Rectal smooth muscle tissue (tissue), 1 donor: ENCODE measurements at regions not wholly inside any gene's neighbourhood (a gene's known extent, or its start where the extent isn't known, plus 50 kb on each side); places are given as distances from the start of the nearest gene placed in this dataset.

Experiments used
- H3K27ac ChIP-seq: one replicate; pipeline ENCODE4 v1.7.0; 2013; ENCODE audit warnings: low read depth, low read length, inconsistent platforms
- H3K27me3 ChIP-seq: one replicate; pipeline ENCODE4 v1.7.0; 2013; ENCODE audit warnings: low read length; ENCODE audit not compliant: control insufficient read depth, insufficient read depth
- H3K36me3 ChIP-seq: one replicate; pipeline ENCODE4 v1.7.0; 2013; ENCODE audit warnings: low read length; ENCODE audit not compliant: control insufficient read depth, insufficient read depth
- H3K4me1 ChIP-seq: one replicate; pipeline ENCODE4 v1.7.0; 2013; ENCODE audit warnings: low read length; ENCODE audit not compliant: control insufficient read depth, insufficient read depth
- H3K4me3 ChIP-seq: one replicate; pipeline ENCODE4 v1.7.0; 2013; ENCODE audit warnings: low read length
- H3K9ac ChIP-seq: one replicate; pipeline ENCODE4 v1.7.0; 2013; ENCODE audit warnings: low read length

- Histone ChIP-seq H3K9ac (no peak overlapping the region), H3K27ac (no peak overlapping the region), H3K36me3 (no peaks in the 10 kb centered on the region), H3K4me3 (no peak overlapping the region), H3K27me3 (no peaks in the 10 kb centered on the region), H3K4me1 (no peaks in the 10 kb centered on the region)
These were observed 722.6 kb upstream of the KIF2B start for GRCh38 chr17:53100126-53100525.

- Histone ChIP-seq H3K27ac (no peak overlapping the region), H3K4me1 (no peaks in the 10 kb centered on the region), H3K9ac (no peak overlapping the region), H3K4me3 (no peak overlapping the region), H3K27me3 (no peaks in the 10 kb centered on the region), H3K36me3 (no peaks in the 10 kb centered on the region)
These were observed 729.3 kb upstream of the KIF2B start for GRCh38 chr17:53093391-53093790.

- H3K9ac ChIP-seq: no peak overlapping the region
These were observed 730.7 kb upstream of the KIF2B start for GRCh38 chr17:53092072-53092471.

GRCh38 chr17:53090770-53091169 is 732.0 kb upstream of the KIF2B start:
- Histone ChIP-seq H3K36me3 (no peaks in the 10 kb centered on the region), H3K27ac (no peak overlapping the region), H3K9ac (no peak overlapping the region), H3K4me3 (no peak overlapping the region), H3K4me1 (no peaks in the 10 kb centered on the region), H3K27me3 (no peaks in the 10 kb centered on the region)

More at GRCh38 chr17:53092072-53092471, 730.7 kb upstream of the KIF2B start:
- Histone ChIP-seq H3K4me1 (no peaks in the 10 kb centered on the region), H3K27me3 (no peaks in the 10 kb centered on the region), H3K36me3 (no peaks in the 10 kb centered on the region), H3K4me3 (no peak overlapping the region), H3K27ac (no peak overlapping the region)

- no peak overlapping the region for H3K4me3 ChIP-seq
- no peak overlapping the region for H3K27ac ChIP-seq
- no peaks in the 10 kb centered on the region for H3K36me3 ChIP-seq
- no peaks in the 10 kb centered on the region for H3K4me1 ChIP-seq
- H3K9ac ChIP-seq: no peak overlapping the region
- H3K27me3 ChIP-seq: no peaks in the 10 kb centered on the region
These were observed 734.2 kb upstream of the KIF2B start for GRCh38 chr17:53088481-53088880.

- no peaks in the 10 kb centered on the region for H3K4me1 ChIP-seq
- H3K4me3 ChIP-seq: no peak overlapping the region
- H3K9ac ChIP-seq: no peak overlapping the region
- H3K27ac ChIP-seq: no peak overlapping the region
- no peaks in the 10 kb centered on the region for H3K27me3 ChIP-seq
- H3K36me3 ChIP-seq: no peaks in the 10 kb centered on the region
These were observed 761.3 kb upstream of the KIF2B start for GRCh38 chr17:53061446-53061845.

- no peak overlapping the region for H3K4me3 ChIP-seq
- H3K27ac ChIP-seq: no peak overlapping the region
- no peaks in the 10 kb centered on the region for H3K4me1 ChIP-seq
- no peak overlapping the region for H3K9ac ChIP-seq
- no peaks in the 10 kb centered on the region for H3K27me3 ChIP-seq
- no peaks in the 10 kb centered on the region for H3K36me3 ChIP-seq
These were observed 764.7 kb upstream of the KIF2B start for GRCh38 chr17:53058031-53058430.

- Histone ChIP-seq H3K4me3 (no peak overlapping the region), H3K27ac (no peak overlapping the region), H3K36me3 (no peaks in the 10 kb centered on the region), H3K9ac (no peak overlapping the region), H3K4me1 (no peaks in the 10 kb centered on the region), H3K27me3 (no peaks in the 10 kb centered on the region)
These were observed 775.9 kb upstream of the KIF2B start for GRCh38 chr17:53046781-53047180.

- Histone ChIP-seq H3K4me3 (no peak overlapping the region), H3K4me1 (no peaks in the 10 kb centered on the region), H3K27ac (no peak overlapping the region)
These were observed 782.7 kb upstream of the KIF2B start for GRCh38 chr17:53039981-53040380.

GRCh38 chr17:53033297-53033696 is 789.4 kb upstream of the KIF2B start:
- H3K4me1 ChIP-seq: no peaks in the 10 kb centered on the region
- H3K36me3 ChIP-seq: no peaks in the 10 kb centered on the region
- H3K4me3 ChIP-seq: no peak overlapping the region
- H3K27ac ChIP-seq: no peak overlapping the region
- no peak overlapping the region for H3K9ac ChIP-seq
- H3K27me3 ChIP-seq: no peaks in the 10 kb centered on the region

More at GRCh38 chr17:53039981-53040380, 782.7 kb upstream of the KIF2B start:
- Histone ChIP-seq H3K9ac (no peak overlapping the region), H3K27me3 (no peaks in the 10 kb centered on the region), H3K36me3 (no peaks in the 10 kb centered on the region)

GRCh38 chr17:53032861-53033271 is 789.9 kb upstream of the KIF2B start:
- H3K4me1 ChIP-seq: no peaks in the 10 kb centered on the region
- H3K36me3 ChIP-seq: no peaks in the 10 kb centered on the region

GRCh38 chr17:53017227-53017626 is 805.5 kb upstream of the KIF2B start:
- Histone ChIP-seq H3K27ac (no peak overlapping the region), H3K9ac (no peak overlapping the region), H3K4me3 (no peak overlapping the region), H3K36me3 (no peaks in the 10 kb centered on the region), H3K27me3 (no peaks in the 10 kb centered on the region), H3K4me1 (no peaks in the 10 kb centered on the region)

More at GRCh38 chr17:53032861-53033271, 789.9 kb upstream of the KIF2B start:
- no peaks in the 10 kb centered on the region for H3K27me3 ChIP-seq
- H3K9ac ChIP-seq: no peak overlapping the region
- no peak overlapping the region for H3K4me3 ChIP-seq
- H3K27ac ChIP-seq: no peak overlapping the region

- H3K36me3 ChIP-seq: no peaks in the 10 kb centered on the region
- H3K27ac ChIP-seq: no peak overlapping the region
- H3K4me1 ChIP-seq: no peaks in the 10 kb centered on the region
- no peak overlapping the region for H3K9ac ChIP-seq
- H3K27me3 ChIP-seq: no peaks in the 10 kb centered on the region
- no peak overlapping the region for H3K4me3 ChIP-seq
These were observed 806.6 kb upstream of the KIF2B start for GRCh38 chr17:53016085-53016484.
